Neural progenitor cell (in vitro differentiated cells): ENCODE measurements at regions not wholly inside any gene's neighbourhood (a gene's known extent, or its start where the extent isn't known, plus 50 kb on each side); places are given as distances from the start of the nearest gene placed in this dataset.

Experiments
- CTCF ChIP-seq: fragments of 200-600 bp; sonication (generic); IDR thresholded peaks from 2 replicates; pipeline ENCODE4 v1.5.1; 2017; ENCODE audit warnings: antibody characterized with exemption, mild to moderate bottlenecking
- EZH2 ChIP-seq: fragments of 200-600 bp; sonication (generic); IDR thresholded peaks from 2 replicates; pipeline ENCODE4 v1.6.1; 2017; ENCODE audit warnings: antibody characterized with exemption, mild to moderate bottlenecking, moderate library complexity
- EZH2phosphoT487 ChIP-seq: fragments of 200-600 bp; sonication (generic); IDR thresholded peaks from 2 replicates; pipeline ENCODE4 v1.6.1; 2017; ENCODE audit warnings: antibody characterized with exemption

- TF ChIP-seq CTCF (no peak), EZH2 (no peak), EZH2phosphoT487 (no peak)
Observed at GRCh38 chr6:79423216-79423615, 114.0 kb downstream of the LCA5 start.
